Brain microvascular endothelial cell (primary cell): ENCODE measurements at regions not wholly inside any gene's neighbourhood (a gene's known extent, or its start where the extent isn't known, plus 50 kb on each side); places are given as distances from the start of the nearest gene placed in this dataset.
"Not testable (repeated sequence)": the region's sequence is repeated elsewhere in the genome, so short reads cannot be mapped to it uniquely, and the experiment has no call there.

ENCODE experiments used
- DNase-seq: peaks from one replicate; pipeline ENCODE4 v3.0.0-alpha.2; 2020
- H3K27ac ChIP-seq: fragments of 250-450 bp; sonication (Bioruptor Pico); 2 replicates; pipeline ENCODE4 v1.5.1; 2020; ENCODE audit warnings: mild to moderate bottlenecking, moderate library complexity
- H3K27me3 ChIP-seq: fragments of 250-450 bp; sonication (Bioruptor Pico); replicated peaks from 2 replicates; pipeline ENCODE4 v1.5.1; 2020; ENCODE audit warnings: mild to moderate bottlenecking
- H3K36me3 ChIP-seq: fragments of 250-450 bp; sonication (Bioruptor Pico); replicated peaks from 2 replicates; pipeline ENCODE4 v1.5.1; 2020; ENCODE audit warnings: mild to moderate bottlenecking
- H3K4me3 ChIP-seq: 2 replicates; pipeline ENCODE4 v1.5.1; 2011; ENCODE audit warnings: low read depth, mild to moderate bottlenecking, control low read depth, low read length, moderate library complexity
- in situ Hi-C: cut with HindIII; loops from 2 replicates; pipeline ENCODE4 v1.10.0; 2017; ENCODE audit warnings: low sequenced_read_pairs, low pct_ligation_motif_present
- TF ChIP-seq, protein P1 (sequence below): IDR thresholded peaks from 2 replicates; pipeline ENCODE4 v1.5.1; 2011; ENCODE audit warnings: low read depth, mild to moderate bottlenecking, moderate library complexity, low read length, control low read depth, inconsistent platforms; ENCODE audit errors: missing control alignments

DNA sequence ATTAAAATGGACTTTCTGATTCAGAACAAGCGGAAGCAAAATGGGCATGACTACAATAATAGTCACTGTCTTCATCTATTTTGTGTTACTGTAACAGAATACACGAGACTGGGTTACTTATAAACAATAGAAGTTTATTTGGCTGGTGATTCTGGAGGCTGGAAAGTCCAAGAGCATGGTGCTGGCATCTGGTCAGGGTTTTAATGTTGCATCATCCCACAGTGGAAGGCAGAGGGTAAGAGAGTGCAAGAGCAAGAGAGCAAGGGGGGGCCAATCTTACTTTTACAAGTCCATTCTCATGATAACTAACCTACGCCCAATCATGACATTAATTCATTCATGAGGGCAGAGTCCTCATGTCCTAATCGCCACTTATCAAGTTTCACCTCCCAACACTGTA lies 189.2 kb downstream of the TOX3 start:
- Histone ChIP-seq H3K27me3 (no peaks in the 10 kb centered on the region), H3K27ac (no peak overlapping the region), H3K4me3 (no peak overlapping the region), H3K36me3 (no peaks in the 10 kb centered on the region)
- DNase-seq, result no peak
- in situ Hi-C loops, result no loop called here
- TF ChIP-seq, protein P1, sequence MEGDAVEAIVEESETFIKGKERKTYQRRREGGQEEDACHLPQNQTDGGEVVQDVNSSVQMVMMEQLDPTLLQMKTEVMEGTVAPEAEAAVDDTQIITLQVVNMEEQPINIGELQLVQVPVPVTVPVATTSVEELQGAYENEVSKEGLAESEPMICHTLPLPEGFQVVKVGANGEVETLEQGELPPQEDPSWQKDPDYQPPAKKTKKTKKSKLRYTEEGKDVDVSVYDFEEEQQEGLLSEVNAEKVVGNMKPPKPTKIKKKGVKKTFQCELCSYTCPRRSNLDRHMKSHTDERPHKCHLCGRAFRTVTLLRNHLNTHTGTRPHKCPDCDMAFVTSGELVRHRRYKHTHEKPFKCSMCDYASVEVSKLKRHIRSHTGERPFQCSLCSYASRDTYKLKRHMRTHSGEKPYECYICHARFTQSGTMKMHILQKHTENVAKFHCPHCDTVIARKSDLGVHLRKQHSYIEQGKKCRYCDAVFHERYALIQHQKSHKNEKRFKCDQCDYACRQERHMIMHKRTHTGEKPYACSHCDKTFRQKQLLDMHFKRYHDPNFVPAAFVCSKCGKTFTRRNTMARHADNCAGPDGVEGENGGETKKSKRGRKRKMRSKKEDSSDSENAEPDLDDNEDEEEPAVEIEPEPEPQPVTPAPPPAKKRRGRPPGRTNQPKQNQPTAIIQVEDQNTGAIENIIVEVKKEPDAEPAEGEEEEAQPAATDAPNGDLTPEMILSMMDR, result no peak

DNA sequence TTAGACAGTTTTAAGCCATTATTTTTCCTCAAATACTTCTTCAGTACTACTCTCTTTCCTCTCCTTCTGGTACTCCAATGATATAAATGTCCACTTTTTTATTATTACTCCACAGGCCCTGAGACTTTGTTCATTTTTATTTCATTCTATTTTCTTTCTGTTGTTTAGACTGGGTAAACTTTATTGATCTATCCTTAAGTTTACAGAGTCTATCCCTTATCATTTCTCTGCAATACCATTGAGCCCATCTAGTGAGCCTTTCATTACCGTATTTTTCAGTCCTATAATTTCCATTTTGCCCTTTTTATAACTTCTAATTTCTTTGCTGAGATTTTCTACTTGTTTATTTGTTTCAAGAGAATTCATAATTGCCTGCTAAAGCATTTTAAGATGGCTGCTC lies 193.7 kb downstream of the TOX3 start:
- in situ Hi-C loops, result no loop called here
- H3K4me3 ChIP-seq, result no peak overlapping the region
- DNase-seq, result no peak
- TF ChIP-seq, protein P1, result no peak
- H3K36me3 ChIP-seq, result no peaks in the 10 kb centered on the region
- no peaks in the 10 kb centered on the region for H3K27me3 ChIP-seq
- no peak overlapping the region for H3K27ac ChIP-seq

DNA sequence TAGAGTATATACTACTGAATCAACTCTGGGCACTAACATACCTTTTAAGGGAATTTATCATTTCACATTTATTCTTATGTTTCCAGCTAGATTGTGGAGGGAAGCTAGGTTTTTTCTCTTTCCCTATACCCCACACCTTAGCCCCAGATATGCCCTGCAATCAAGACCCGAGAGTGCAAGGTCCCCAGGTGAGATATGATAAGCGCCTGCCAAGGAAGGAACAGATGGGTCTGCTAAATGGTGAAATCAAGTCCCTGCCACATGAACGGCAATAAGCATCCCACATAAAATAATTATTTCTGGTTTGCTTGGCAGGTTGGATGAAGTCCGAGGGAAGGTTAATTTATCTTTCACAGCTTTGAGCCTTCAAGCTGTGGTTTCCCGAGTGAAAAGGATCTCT lies 195.5 kb downstream of the TOX3 start:
- in situ Hi-C loops, result no loop called here
- no peak overlapping the region for H3K27ac ChIP-seq
- H3K27me3 ChIP-seq, result no peaks in the 10 kb centered on the region
- H3K36me3 ChIP-seq, result no peaks in the 10 kb centered on the region
- DNase-seq, result no peak
- no peak overlapping the region for H3K4me3 ChIP-seq
- TF ChIP-seq, protein P1, result no peak

DNA sequence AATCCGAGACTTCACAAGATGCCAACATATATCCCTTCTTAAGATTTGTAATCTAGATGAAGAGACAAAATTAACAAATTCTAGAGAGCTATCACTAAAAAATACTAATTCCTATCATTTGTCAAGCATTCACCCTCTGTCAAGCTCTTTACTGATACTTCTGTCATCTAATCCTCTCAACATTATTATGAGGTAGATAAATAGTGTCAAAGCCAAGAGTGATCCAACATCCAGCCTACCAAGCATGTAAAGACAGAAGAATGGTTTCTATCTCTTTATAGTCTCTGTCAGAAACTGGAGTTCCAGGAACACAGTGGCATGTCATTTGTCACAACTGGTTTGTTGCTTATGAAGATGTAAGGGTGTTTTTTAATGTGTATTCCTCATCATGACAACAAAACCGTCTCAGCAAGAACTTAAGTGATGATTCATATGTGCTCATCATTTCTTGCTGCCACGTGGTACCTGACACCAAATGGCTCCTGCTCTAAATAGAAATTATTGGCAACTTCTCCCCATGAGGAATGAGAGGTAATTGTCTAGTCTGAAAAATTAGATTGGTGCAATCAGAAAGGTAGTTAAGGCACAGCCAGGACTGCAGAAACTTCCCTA lies 196.8 kb downstream of the TOX3 start:
- Histone ChIP-seq H3K27ac (no peak overlapping the region), H3K27me3 (no peaks in the 10 kb centered on the region), H3K4me3 (no peak overlapping the region), H3K36me3 (no peaks in the 10 kb centered on the region)
- TF ChIP-seq, protein P1, result no peak
- in situ Hi-C loops, result no loop called here
- no peak for DNase-seq

DNA sequence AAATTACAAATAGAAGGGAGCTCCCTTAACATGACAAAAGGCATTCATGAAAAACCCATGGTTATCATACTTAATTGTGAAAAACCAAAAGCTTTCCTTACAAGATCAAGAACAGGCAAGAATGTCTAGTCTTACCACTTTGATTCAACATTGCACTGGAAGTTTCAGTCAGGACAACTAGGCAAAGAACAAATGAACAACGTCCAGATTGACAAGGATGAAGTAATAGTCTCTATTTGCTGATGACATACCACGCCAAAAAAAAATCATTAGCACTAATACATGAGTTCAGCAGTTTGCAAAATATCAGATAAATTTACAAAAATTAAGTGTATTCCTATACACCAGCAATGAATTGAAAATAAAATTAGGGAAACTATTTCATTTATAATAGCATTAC lies 200.2 kb downstream of the TOX3 start:
- TF ChIP-seq, protein P1, result no peak
- in situ Hi-C loops, result no loop called here
- no peak overlapping the region for H3K4me3 ChIP-seq
- no peaks in the 10 kb centered on the region for H3K27me3 ChIP-seq
- H3K27ac ChIP-seq, result no peak overlapping the region
- DNase-seq, result no peak
- H3K36me3 ChIP-seq, result no peaks in the 10 kb centered on the region

DNA sequence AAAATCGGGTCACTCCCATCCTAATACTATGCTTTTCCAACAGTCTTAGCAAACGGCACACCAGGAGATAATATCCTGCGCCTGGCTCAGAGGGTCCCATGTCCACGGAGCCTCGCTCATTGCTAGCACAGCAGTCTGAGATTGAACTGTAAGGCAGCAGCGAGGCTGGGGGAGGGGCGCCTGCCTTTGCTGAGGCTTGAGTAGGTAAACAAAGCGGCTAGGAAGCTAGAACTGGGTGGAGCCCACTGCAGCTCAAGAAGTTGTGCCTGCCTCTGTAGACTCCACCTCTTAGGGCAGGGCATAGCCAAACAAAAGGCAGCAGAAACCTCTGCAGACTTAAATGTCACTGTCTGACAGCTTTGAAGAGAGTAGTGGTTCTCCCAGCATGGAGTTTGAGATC lies 213.3 kb downstream of the TOX3 start:
- DNase-seq, in situ Hi-C loops, H3K4me3 ChIP-seq, H3K27ac ChIP-seq, H3K36me3 ChIP-seq, H3K27me3 ChIP-seq: not testable (repeated sequence)
